ENCODE measurements at regions not wholly inside any gene's neighbourhood (a gene's known extent, or its start where the extent isn't known, plus 50 kb on each side); places are given as distances from the start of the nearest gene placed in this dataset.

- TF ChIP-seq ISL1 (CRISPR knock-in tag; IDR thresholded peaks at IDR 0.05) = no peak
- TF ChIP-seq PATZ1 (CRISPR knock-in tag; IDR thresholded peaks at IDR 0.05; ENCODE audit: borderline replicate concordance) = no peak
- TF ChIP-seq, protein P1, sequence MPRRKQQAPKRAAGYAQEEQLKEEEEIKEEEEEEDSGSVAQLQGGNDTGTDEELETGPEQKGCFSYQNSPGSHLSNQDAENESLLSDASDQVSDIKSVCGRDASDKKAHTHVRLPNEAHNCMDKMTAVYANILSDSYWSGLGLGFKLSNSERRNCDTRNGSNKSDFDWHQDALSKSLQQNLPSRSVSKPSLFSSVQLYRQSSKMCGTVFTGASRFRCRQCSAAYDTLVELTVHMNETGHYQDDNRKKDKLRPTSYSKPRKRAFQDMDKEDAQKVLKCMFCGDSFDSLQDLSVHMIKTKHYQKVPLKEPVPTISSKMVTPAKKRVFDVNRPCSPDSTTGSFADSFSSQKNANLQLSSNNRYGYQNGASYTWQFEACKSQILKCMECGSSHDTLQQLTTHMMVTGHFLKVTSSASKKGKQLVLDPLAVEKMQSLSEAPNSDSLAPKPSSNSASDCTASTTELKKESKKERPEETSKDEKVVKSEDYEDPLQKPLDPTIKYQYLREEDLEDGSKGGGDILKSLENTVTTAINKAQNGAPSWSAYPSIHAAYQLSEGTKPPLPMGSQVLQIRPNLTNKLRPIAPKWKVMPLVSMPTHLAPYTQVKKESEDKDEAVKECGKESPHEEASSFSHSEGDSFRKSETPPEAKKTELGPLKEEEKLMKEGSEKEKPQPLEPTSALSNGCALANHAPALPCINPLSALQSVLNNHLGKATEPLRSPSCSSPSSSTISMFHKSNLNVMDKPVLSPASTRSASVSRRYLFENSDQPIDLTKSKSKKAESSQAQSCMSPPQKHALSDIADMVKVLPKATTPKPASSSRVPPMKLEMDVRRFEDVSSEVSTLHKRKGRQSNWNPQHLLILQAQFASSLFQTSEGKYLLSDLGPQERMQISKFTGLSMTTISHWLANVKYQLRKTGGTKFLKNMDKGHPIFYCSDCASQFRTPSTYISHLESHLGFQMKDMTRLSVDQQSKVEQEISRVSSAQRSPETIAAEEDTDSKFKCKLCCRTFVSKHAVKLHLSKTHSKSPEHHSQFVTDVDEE (CRISPR knock-in tag; IDR thresholded peaks at IDR 0.05) = no peak
Observed at GRCh38 chr4:66842026-66842723, 703.1 kb downstream of the CENPC start.
